CD4-positive, alpha-beta T cell treated with Interleukin-6 at 100 ng/mL for 8 hours (primary cell): ENCODE measurements at regions not wholly inside any gene's neighbourhood (a gene's known extent, or its start where the extent isn't known, plus 50 kb on each side); places are given as distances from the start of the nearest gene placed in this dataset.

ENCODE experiments used
- DNase-seq: peaks from one replicate; pipeline ENCODE4 v3.0.0-alpha.2; 2020; ENCODE audit warnings: mixed read lengths, low spot score

DNA sequence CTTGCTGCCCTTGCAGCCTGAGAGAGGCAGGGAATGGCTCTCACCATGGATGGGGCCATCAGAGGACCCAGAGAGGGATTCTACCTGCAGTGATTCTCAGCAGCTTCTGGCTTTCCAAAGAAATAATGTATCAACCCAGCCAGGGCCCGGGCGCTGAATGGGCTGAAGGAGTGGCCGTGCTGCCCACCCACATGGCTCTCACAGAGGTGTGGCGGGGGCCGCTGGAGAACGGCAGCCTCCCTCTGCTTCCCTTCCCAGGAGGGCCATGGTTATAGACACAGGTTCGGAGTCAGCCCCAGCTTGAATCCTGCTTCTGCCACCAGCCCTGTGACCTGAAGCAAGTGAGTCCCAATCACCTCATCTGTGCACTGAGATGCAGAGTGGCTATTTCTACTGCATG lies 82.7 kb downstream of the THAP12 start:
- no peak for DNase-seq

GRCh38 chr11:76296731-76297542 lies 84.0 kb downstream of the THAP12 start:
- no peak for DNase-seq

- no peak for DNase-seq
Measured at GRCh38 chr11:76293189-76293631, 86.9 kb upstream of the WNT11 start.

GRCh38 chr11:76292583-76293188 lies 86.4 kb upstream of the WNT11 start:
- DNase-seq, result no peak

DNA sequence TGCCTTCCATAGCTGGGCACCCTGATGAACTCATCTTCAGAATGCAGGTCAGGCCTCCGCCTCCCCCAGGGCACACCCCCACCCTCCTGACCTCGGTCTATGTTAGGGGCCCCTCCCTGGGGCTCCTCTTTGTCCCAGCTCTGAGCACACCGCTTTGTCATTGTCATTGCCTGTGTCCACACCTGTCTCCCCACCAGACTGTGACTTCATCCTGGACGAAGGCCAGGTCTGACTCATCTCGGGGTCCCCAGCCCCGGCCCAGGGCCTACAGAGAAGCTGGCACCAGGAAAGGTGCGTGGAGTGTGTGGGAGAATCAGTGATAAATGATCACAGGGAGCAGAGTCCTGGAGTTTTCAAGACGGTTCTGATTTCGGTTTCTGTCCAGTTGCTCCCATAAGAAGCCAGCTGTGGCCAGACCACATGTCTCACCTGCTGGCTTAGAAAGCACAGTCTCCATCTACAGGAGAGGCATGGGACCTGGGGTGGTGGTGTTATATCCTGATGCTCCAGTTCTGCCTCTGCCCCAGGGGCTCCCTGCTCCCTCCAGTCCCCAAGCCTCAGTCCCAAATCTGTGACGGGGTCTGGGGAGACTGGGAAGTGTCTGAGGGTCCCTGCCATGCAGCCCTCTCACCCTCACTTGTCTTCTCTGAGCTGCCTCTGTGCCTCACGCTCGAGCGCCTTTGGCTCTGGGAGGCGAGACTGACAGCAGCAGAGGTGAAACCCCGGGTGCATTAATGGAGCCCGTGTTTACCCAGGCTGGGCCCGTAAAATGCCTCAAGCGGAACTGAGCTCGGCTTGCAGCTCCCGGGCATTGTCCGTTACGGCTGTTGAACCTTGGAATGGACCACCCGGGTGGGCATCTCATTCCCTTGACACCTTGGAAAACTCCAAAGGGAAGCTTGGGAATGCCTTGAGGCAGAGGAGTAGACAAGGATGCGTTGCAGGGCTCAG lies 85.5 kb upstream of the WNT11 start:
- DNase-seq, result no peak

GRCh38 chr11:76288166-76288980 lies 82.1 kb upstream of the WNT11 start:
- peak; percentile 39 for DNase-seq

DNA sequence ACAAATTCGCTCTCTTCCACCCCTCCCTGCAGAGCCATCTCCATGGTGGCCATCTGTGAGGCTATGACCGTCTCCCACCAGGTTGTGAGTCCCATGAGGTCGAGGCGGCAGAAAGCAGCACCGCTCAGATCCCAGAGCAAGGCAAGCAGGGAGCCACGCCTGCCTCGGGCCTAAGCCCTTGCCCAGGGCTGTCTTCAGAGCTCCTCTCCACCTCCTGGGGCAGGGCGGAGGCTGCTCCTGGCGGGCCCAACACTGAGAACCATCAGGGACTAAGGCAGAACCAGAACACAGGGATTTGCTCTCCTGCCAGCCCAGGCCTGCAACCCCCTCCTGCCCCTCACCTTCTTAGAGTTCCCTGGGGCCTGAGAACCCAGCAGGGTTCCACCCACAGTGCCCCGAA lies 80.9 kb upstream of the WNT11 start:
- no peak for DNase-seq

- no peak for DNase-seq
Measured at GRCh38 chr11:76285397-76286104, 79.2 kb upstream of the WNT11 start.

GRCh38 chr11:76284161-76284560 lies 77.9 kb upstream of the WNT11 start:
- no peak for DNase-seq

DNA sequence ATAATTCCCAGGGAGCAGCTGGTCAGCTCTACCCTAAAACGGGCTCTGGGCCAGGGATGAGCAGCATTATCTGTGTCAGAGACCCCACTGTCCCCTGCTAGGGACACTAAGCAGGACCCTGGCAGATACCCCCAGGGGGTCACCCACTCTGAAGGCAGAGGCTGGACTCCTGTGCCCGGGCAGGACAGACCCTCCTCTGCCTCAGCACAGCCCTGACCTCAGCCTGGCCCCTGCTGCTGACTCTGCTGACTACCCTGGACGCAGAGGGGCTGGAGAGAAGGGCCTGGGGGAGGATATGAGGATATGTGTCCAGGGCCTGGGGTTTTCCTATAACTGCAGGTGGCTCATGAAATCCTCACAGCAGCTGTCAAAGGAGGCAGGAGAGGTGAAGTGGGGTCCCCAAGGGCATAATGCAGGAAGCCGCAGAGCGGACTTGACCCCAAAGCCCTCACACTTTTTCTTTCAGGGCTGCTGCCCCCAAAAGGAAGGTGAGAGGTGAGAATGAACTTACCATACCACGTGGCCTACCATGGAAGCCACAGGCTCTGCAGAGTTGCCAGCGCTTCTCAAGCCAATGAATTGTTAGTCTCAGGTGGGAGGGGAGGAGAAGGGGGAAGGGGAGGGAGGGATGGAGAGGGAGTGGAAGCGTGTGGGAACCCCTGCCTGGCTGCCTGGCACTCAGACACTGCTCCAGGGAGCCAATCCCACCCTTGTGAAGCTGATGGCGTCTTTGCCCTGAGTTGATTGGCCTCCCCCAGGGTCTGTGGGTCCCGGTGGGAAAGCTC lies 76.7 kb upstream of the WNT11 start:
- DNase-seq, result no peak

DNA sequence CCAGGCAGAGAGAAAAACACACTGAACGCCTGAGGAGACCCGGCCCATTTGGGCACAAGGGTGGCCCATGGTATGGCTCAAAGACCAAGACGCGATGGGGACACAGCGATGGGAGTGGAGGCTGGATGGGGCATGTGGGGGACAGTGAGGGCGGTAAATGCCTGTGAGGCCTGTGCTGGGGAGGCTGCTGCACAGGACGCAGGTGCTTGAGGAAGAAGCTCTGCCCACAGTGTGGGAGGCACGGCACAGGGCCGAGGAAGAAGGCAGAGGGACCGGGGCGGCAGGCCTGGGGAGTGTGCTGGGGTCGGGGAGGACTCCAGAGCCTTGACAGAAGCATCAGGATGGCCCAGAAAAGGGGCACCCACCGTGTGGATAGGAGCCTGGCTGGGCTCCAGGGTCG lies 75.9 kb upstream of the WNT11 start:
- no peak for DNase-seq

DNA sequence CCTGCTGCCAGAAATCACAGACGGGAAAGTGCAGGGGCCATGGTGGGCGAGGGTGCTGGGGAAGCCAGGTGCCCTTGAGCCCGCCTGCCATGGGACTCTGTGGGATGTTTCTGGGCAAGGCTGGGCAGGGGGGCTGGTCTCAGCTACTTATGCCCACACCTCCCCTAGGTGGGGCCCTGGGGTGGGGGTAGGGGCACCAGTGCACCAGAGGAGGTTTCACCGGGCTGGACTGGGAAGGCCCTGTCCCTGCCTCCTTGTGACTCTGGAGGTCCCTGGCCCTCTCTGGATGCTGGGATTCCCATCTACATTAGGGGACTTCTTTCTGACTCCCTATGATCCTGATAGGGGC lies 75.2 kb upstream of the WNT11 start:
- DNase-seq, result no peak

GRCh38 chr11:76280882-76281557 lies 74.7 kb upstream of the WNT11 start:
- no peak for DNase-seq

DNA sequence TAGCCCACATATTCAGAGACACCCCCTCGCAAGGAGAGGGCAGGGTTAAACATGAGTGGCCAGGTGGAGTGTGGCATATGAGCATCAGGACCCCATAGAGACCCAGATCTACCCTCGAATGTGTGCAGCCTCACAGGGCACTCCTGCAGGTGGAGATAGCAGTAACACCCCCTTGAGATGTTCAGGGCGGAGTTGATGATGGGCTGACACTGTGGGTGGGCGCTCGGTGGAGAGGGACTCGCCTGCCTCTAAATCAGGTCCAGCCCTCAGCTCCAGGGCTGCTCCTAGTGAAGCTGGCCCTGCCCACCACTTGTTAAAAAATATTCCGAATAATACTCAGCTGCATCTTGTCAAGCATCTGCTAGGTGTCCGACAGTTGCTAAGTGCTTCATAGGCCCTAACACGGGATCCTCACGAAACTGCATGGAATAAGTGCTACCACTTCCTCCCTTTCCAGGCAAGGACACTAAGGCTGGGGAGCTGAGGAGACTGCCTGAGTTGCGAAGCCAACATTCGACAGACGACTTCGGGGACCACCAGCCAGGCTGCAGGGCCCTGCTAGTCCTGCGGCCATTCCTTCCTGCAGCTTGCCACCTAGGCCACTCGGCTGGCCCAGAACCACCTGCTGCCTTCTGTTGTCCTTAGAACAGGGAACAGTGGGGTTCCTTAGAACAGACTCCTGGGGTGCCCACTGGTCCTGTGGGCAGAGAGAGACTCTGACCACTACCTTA lies 74.0 kb upstream of the WNT11 start:
- DNase-seq, result no peak

DNA sequence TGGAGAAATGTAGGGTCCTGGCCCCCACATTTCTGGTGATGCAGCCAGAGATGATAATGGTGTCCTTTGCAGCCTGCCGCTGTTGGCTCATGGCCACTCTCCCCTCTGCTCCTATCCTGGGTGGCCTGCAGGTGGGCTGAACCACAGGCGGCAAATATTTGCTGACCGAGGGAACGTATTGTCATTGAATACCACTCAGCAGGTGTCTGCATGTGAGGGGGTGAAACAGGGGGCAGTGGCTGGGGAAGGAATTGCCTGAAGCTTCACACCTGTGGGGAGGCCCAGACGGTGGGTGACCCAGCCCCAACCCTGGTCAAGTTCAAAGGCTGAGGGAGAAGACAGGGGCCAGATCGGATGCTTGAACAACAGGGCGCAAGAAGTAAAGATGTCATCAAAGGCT lies 73.3 kb upstream of the WNT11 start:
- DNase-seq, result no peak

DNA sequence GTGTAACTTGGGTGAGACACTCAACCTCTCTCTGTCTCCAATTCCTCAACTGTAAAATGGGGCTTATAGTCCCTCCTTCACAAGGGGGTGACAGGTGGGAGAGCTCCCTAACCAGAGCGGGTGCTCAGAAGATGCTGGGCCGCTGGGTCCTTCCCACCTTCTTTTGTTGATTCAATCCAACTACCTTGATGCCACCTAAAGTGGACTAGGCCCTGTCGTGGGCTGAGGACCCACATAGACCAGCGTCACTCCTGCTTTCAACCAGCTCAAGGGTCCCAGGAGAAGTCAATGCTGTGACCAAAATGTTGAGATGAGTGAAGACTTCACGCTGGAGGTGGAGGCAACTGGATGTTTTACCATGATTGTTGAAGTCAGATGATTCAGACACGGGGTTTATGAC lies 72.7 kb upstream of the WNT11 start:
- no peak for DNase-seq

DNA sequence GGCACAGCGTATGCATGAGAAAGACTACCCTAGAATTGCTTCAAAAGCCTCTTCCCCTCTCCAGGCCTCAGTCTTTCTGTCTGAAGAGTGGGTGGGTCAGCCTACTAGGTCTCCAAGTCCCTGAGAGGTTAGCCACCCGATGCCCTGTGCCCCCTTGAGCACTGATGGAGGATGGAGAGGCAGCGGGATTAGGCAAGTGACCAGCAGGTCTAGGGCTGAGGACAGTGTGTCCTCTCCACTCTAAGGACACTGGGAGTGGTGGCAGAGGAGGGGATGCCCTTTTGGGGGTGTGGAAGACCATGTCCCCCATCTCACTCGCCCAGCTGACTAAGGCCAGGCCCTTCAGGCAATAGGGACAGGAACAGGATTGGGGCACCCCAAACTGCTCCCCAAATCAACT lies 72.2 kb upstream of the WNT11 start:
- no peak for DNase-seq

DNA sequence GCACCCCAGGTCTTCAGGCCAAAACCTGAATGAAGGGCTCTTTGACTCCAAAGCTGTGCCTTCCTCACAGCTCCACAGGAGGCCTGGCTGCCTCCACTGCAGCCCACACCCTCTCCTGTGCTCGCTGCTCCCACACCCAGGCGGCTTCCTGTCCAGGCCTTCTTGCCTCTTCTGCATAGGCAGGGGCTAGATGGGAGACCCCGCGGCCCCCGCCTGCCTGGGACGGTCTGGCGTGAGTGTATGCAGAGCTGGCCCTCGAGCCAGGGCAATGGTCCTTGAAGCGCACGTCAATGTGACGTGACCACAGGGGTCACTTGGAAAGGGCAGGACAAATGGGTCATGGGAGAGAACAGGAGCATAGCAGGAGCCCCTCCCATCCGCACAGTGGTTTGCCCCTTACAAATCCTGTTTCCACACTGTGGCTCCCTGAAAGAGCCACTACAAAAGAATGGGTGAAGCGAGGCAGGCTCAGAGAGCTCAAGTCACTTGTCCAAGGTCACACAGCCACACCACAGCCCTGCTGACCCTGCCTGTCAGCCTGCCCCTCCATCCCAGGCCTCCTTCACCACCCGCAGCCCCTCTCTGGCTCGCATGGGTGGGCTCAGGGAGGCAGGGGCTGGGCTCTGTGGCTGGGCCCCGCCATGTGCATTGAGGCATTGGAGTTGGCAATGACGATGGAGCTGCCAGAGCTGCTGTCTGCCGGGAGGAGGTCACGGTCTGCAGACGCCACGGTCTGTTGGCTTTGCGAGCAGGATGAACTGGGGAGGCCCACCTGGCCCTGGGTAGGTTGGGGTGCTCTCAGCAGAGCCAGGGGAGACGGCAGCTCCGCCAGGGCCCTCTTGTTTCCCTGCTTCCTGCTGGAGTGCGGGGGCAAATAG lies 71.2 kb upstream of the WNT11 start:
- no peak for DNase-seq
